H1 (cell line): ENCODE measurements at regions not wholly inside any gene's neighbourhood (a gene's known extent, or its start where the extent isn't known, plus 50 kb on each side); places are given as distances from the start of the nearest gene placed in this dataset.

Source experiments
- TF ChIP-seq, protein P1 (sequence below): fragments of 300-600 bp; sonication (generic); IDR thresholded peaks from 2 replicates; pipeline ENCODE4 v1.7.1; 2012; ENCODE audit warnings: low read length, moderate library complexity, mild to moderate bottlenecking, inconsistent platforms; ENCODE audit not compliant: insufficient replicate concordance

DNA sequence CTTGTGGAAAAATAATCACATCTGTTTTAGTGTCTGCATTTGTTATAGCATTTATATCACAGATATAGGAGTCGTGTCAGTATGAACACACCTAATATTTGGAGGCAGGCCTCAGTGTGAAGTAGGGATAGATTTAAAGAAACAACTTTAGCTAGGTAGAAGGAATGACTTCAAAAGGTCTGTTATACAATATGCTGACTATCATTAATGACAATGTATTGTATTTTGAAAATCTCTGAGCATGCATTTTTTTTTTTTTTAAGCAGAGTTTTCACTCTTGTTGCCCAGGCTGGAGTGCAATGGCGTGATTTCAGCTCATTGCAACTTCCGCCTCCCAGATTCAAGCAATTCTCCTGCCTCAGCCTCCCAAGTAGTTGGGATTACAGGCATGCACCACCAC lies 248.3 kb downstream of the EN1 start (continued):
- TF ChIP-seq, protein P1, sequence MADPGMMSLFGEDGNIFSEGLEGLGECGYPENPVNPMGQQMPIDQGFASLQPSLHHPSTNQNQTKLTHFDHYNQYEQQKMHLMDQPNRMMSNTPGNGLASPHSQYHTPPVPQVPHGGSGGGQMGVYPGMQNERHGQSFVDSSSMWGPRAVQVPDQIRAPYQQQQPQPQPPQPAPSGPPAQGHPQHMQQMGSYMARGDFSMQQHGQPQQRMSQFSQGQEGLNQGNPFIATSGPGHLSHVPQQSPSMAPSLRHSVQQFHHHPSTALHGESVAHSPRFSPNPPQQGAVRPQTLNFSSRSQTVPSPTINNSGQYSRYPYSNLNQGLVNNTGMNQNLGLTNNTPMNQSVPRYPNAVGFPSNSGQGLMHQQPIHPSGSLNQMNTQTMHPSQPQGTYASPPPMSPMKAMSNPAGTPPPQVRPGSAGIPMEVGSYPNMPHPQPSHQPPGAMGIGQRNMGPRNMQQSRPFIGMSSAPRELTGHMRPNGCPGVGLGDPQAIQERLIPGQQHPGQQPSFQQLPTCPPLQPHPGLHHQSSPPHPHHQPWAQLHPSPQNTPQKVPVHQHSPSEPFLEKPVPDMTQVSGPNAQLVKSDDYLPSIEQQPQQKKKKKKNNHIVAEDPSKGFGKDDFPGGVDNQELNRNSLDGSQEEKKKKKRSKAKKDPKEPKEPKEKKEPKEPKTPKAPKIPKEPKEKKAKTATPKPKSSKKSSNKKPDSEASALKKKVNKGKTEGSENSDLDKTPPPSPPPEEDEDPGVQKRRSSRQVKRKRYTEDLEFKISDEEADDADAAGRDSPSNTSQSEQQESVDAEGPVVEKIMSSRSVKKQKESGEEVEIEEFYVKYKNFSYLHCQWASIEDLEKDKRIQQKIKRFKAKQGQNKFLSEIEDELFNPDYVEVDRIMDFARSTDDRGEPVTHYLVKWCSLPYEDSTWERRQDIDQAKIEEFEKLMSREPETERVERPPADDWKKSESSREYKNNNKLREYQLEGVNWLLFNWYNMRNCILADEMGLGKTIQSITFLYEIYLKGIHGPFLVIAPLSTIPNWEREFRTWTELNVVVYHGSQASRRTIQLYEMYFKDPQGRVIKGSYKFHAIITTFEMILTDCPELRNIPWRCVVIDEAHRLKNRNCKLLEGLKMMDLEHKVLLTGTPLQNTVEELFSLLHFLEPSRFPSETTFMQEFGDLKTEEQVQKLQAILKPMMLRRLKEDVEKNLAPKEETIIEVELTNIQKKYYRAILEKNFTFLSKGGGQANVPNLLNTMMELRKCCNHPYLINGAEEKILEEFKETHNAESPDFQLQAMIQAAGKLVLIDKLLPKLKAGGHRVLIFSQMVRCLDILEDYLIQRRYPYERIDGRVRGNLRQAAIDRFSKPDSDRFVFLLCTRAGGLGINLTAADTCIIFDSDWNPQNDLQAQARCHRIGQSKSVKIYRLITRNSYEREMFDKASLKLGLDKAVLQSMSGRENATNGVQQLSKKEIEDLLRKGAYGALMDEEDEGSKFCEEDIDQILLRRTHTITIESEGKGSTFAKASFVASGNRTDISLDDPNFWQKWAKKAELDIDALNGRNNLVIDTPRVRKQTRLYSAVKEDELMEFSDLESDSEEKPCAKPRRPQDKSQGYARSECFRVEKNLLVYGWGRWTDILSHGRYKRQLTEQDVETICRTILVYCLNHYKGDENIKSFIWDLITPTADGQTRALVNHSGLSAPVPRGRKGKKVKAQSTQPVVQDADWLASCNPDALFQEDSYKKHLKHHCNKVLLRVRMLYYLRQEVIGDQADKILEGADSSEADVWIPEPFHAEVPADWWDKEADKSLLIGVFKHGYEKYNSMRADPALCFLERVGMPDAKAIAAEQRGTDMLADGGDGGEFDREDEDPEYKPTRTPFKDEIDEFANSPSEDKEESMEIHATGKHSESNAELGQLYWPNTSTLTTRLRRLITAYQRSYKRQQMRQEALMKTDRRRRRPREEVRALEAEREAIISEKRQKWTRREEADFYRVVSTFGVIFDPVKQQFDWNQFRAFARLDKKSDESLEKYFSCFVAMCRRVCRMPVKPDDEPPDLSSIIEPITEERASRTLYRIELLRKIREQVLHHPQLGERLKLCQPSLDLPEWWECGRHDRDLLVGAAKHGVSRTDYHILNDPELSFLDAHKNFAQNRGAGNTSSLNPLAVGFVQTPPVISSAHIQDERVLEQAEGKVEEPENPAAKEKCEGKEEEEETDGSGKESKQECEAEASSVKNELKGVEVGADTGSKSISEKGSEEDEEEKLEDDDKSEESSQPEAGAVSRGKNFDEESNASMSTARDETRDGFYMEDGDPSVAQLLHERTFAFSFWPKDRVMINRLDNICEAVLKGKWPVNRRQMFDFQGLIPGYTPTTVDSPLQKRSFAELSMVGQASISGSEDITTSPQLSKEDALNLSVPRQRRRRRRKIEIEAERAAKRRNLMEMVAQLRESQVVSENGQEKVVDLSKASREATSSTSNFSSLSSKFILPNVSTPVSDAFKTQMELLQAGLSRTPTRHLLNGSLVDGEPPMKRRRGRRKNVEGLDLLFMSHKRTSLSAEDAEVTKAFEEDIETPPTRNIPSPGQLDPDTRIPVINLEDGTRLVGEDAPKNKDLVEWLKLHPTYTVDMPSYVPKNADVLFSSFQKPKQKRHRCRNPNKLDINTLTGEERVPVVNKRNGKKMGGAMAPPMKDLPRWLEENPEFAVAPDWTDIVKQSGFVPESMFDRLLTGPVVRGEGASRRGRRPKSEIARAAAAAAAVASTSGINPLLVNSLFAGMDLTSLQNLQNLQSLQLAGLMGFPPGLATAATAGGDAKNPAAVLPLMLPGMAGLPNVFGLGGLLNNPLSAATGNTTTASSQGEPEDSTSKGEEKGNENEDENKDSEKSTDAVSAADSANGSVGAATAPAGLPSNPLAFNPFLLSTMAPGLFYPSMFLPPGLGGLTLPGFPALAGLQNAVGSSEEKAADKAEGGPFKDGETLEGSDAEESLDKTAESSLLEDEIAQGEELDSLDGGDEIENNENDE: no peak
- TF ChIP-seq, all 59 proteins: peak for 0
